ENCODE measurements at regions not wholly inside any gene's neighbourhood (a gene's known extent, or its start where the extent isn't known, plus 50 kb on each side); places are given as distances from the start of the nearest gene placed in this dataset.

- Histone ChIP-seq H3K4me3 (ENCODE audit: insufficient read depth, low read depth, low read length) (no peak overlapping the region), H2AK5ac (ENCODE audit: low read depth, low read length) (peak overlapping the region; percentile 75; the same call in 1 of the 2 replicates), H2BK120ac (ENCODE audit: low read depth, low read length) (peak overlapping the region; percentile 37; the same call in 1 of the 2 replicates), H3K56ac (ENCODE audit: extremely low read depth, insufficient read depth, low read length) (no peak overlapping the region), H3K36me3 (ENCODE audit: control insufficient read depth, insufficient read depth, low read length) (no peaks in the 10 kb centered on the region), H3K79me1 (ENCODE audit: low read depth in 1 of 2, low read length in 2 of 2) (no peaks in the 10 kb centered on the region), H4K8ac (ENCODE audit: low read depth in 2 of 2, low read length in 2 of 2) (peak overlapping the region in 1 of 2 experiments; percentile 47; a peak in 1 of 4 replicates), H3K9me3 (ENCODE audit: control insufficient read depth, insufficient read depth, low read length) (no peaks in the 10 kb centered on the region), H3K14ac (replicated peaks; ENCODE audit: low read depth, low read length) (no peak overlapping the region), H3K4me1 (ENCODE audit: control insufficient read depth, insufficient read depth, low read length) (peaks cover 9% of the 10 kb centered on the region), H2AFZ (replicated peaks; ENCODE audit: low read length, poor library complexity) (no peak overlapping the region), H2BK15ac (ENCODE audit: low read depth, low read length) (0 out of 3 replicates have a peak overlapping the region, but pooled peaks have one; percentile 30), H3K27ac (ENCODE audit: insufficient read depth, low read length) (no peak overlapping the region), H3K9ac (ENCODE audit: low read depth, low read length) (no peak overlapping the region), H4K20me1 (ENCODE audit: insufficient read depth, low read length) (no peaks in the 10 kb centered on the region), H4K5ac (ENCODE audit: low read depth, low read length) (no peak overlapping the region), H2BK20ac (ENCODE audit: low read depth, low read length) (peak overlapping the region; percentile 2; the same call in 1 of the 2 replicates), H3K23ac (ENCODE audit: low read depth, low read length) (no peak overlapping the region), H3K27me3 (ENCODE audit: control insufficient read depth, insufficient read depth, low read length) (no peaks in the 10 kb centered on the region), H3K4me2 (ENCODE audit: low read depth, low read length) (no peak overlapping the region), H2AK9ac (replicated peaks; ENCODE audit: low read depth, low read length, poor library complexity) (no peak overlapping the region), H3K9me1 (ENCODE audit: insufficient read depth, low read length) (peaks cover 10% of the 10 kb centered on the region; the same call in 1 of the 2 replicates), H2BK5ac (ENCODE audit: low read depth, low read length, poor library complexity, severe bottlenecking) (no peak overlapping the region), H4K91ac (ENCODE audit: insufficient read depth, low read depth, low read length) (no peak overlapping the region), H3K18ac (ENCODE audit: low read depth, low read length) (no peak overlapping the region), H3K4ac (ENCODE audit: low read depth, low read length) (no peak overlapping the region)
- ChIA-PET CTCF (interaction anchor here (1.4 kb wide), 1 partner anchor 9 kb away, joined by 3 read pairs; no protein-coding TSS in a partner anchor), POLR2A (ENCODE audit: unreplicated experiment) (no interaction called here)
- dilution Hi-C loops (cut with HindIII; ENCODE audit: low sequenced_read_pairs, unreplicated experiment), result no loop called here
- DNase-seq (no peak), ATAC-seq (ENCODE audit: low read depth) (no peak)
- TF ChIP-seq RFX5 (IDR thresholded peaks at IDR 0.05; ENCODE audit: low read depth, low read length), result no peak
- TF ChIP-seq RAD21 (IDR thresholded peaks at IDR 0.05; ENCODE audit: low read length), result no peak
- TF ChIP-seq NFE2L2 (IDR thresholded peaks at IDR 0.05; ENCODE audit: low read depth, low read length), result no peak
- TF ChIP-seq CTCF (conservative IDR thresholded peaks at IDR 0.05; ENCODE audit: low read depth, low read length), result no peak
- no peak for TF ChIP-seq BHLHE40 (IDR thresholded peaks at IDR 0.05; ENCODE audit: low read depth, low read length)
- TF ChIP-seq MXI1 (IDR thresholded peaks at IDR 0.05; ENCODE audit: borderline replicate concordance, low read depth, low read length), result no peak
- TF ChIP-seq CHD1 (IDR thresholded peaks at IDR 0.05; ENCODE audit: low read depth, low read length), result no peak
- in situ Hi-C loops (cut with MboI; ENCODE audit: low sequenced_read_pairs), result no loop called here
- BruUV-seq (replicated peaks), result no TSS peak
- intact Hi-C loops (cut with micrococcal nuclease), result loop anchor here (5.0 kb wide), 1 partner anchor 34 kb away; no protein-coding TSS in a partner anchor
- no CpG with 5 or more reads among the region's 7 CpGs for WGBS, 2 experiments (ENCODE audit: extremely low coverage in 2 of 2, insufficient read length in 1 of 2)
These were observed 103.7 kb upstream of the MAX start for GRCh38 chr14:65206078-65206447.

All from IMR-90 (cell line).